ENCODE measurements at regions not wholly inside any gene's neighbourhood (a gene's known extent, or its start where the extent isn't known, plus 50 kb on each side); places are given as distances from the start of the nearest gene placed in this dataset.

GRCh38 chr6:22833191-22833590 lies 263.8 kb downstream of the HDGFL1 start:
- TF ChIP-seq CTCF (IDR thresholded peaks at IDR 0.05) (no peak), EP300 (IDR thresholded peaks at IDR 0.05) (no peak)

All from stomach (tissue), 4 donors.